GM21515 (cell line): ENCODE measurements at regions not wholly inside any gene's neighbourhood (a gene's known extent, or its start where the extent isn't known, plus 50 kb on each side); places are given as distances from the start of the nearest gene placed in this dataset.

Experiments used
- ATAC-seq: cut with Tn5 transposase; IDR thresholded peaks from one replicate; pipeline ENCODE4 v1.9.1; 2021; ENCODE audit not compliant: unreplicated experiment

DNA sequence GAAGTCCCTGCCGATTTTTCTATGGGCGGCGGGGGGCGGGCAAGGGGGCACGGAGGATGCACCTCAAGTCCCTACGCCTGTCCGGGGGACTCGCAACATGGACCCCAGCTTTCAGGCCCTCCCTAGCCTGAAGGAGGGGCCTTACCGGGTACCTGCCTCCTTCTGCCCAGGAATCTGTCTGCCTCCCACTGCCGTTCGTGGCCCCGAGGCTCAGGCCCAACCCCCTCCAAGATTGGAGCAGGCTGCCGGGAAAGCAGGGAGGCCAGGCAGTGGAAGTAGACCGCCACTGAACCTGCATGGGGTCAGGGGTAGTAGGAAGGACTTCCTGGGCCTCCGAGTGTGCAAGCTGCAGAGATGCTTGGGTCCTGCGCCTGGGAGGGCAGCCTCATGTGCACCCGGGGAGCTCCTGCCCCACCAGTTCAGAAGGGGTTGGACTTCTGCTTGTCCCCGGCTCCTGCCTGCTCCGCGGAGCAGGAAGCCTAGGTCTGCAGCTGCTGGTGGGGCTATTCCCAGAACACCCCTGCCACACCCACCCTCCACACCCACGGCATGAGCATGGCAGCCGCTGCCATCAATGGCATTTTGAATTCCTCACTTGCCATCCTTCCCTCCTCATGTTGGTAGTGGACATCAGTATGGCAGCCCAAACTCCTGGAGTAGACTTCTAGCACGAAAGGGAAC, 1312.7 kb upstream of the ACO1 start:
- ATAC-seq, result no peak

DNA sequence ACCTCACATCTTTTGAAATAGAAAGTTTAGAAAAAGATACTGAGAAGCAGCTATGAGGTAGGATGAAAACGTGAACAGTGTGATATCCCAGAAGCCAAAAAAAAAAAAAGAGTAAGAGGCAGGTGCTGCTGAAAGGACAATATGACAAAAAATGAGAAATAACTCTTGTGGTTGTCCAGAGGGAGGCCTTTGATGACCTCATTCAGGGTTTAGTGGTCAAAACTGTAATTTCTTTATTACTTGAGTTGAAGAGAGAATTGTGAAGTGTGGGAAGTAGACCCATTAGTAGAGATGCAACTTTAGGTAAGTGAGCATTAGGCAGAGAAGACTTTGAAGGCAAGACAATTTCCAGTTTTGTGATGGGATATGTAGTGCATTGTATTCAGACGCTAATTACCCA, 1306.3 kb upstream of the ACO1 start:
- ATAC-seq, result no peak

DNA sequence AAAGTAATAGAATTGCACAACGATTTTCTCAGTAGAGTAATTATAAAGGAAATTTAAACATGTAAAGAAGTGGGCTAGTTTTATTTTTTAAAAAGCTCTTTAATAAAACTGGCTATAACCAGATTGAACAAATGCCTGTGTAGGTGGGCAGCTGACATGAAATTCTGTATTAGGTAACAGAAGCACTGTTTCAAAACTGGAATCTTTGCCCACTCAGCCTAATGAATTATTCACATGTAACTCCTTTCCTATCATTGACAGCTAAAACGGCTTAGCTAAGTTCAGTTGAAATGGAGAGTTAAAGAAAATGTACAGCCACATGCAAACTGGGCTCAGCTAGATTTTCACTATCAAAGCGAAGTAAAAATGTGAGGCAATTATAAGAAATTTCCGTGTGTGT, 1300.1 kb upstream of the ACO1 start:
- no peak for ATAC-seq

DNA sequence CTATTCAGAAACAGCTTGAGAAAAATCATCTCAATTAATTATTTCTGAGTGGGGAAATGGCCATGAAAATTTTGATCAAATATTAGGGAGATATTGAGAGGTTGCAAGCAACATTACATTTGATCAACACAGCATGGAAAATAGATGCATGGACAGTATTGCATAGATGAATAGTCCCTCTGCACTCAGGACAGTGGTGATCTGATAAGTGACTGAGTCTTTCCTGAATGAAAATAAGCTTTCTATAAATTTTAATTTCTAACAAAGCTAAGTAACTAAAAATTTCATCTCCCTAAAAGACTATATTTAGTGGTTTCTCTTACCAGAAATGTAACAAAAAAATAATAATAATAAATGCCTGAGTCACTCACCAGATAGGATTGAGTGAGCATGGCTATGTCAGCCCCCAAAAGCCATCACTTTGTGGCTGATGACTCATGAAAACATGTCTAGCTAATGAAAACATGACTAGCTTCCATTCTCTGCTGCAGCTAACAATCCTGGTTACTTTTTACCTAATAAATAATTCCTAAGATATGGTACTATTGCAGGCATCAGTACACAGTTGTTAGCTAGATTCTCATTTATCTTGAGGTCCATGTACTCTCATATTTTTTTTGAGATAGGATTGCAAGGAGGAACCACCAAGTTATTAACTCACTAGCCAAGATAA, 1294.8 kb upstream of the ACO1 start:
- ATAC-seq, result no peak

DNA sequence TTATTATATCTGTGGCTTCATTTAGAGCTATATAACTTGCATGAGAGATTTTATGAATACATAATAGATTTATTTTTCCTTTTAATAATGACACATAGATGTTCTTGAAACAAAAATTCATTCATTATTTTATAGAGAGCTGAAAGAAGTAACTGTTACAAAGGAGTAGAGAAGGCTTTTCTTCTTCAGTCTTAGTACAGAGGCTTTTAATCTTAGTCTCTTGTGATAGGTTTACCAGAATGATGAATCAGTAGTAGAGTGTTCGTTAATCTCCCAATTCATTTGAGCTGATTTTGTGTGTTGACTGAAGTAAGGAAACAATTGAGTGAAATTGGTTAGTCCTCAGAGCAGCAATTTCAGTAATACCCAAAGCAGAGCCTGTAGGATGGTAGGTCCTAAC, 1284.1 kb upstream of the ACO1 start:
- no peak for ATAC-seq

DNA sequence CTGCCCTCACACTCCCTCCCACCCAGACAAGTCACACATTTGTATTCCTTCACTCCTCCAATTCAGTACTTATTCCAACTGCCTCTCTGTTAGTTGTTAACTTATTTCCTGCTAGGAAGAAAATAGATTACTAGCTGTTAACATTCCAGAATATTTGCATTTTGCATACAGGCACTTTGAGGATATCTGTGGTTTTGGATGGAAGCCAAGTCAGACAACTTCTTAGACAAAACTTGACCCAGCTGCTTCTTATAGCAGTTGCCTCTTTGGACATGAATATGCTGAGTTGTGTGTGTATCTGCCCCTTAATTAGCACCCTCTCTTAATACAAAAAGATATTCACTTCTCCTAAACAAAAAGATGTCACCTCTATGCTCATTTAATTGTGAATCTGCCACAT, 1280.6 kb upstream of the ACO1 start:
- no peak for ATAC-seq

DNA sequence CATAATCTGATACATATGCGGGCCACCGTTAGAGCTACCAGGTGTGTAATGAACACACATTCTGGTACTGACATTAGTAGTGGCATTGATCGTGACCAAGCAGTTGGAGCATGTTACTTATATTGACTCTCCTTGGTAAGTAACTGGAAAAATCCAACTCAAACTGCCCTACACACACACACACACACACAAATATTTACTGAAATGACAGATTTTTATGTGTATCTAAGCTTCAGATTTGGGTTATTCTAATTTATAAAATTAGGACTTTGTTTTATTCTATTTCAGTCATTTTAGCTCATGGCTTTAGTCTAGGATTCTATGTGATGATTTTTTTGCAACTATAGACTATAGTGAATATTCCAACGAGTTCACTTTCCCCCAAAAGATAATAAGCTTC, 1280.2 kb upstream of the ACO1 start:
- ATAC-seq, result no peak

DNA sequence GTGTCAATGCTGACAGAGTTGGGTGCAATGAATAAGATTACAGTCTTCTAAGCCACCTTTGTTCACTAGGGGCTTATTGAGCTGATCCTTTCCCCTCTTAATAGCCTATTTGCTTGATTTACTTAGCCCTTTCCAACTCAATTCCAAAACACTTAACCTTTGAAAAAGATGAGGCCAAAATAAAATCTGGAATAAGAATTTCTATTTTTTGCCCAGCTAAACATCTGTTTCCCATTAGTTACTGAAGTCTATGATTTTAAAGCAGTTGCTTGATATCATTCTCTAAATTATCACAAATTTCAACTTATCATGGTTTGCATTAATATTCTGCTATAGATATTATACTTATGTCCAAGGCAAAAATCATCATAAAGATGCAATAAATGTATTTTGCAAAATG, 1272.0 kb upstream of the ACO1 start:
- ATAC-seq, result no peak

DNA sequence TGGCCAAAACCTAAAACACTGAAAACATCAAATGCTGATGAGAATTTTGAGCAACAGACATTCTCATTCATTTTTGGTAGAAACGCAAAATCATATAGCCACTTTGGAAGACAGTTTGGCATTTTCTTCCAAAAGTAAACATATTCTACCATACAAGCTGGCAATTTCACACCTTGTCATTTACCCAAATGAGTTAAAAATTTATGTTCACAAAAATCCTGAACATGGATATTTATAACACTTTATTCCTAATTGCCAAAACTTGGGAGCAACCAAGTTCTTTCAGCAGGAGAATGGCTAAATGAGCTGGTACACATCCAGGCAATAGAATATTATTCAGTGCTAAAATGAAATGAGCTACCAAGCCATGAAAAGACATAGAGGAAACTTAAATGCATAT, 1270.1 kb upstream of the ACO1 start:
- no peak for ATAC-seq

DNA sequence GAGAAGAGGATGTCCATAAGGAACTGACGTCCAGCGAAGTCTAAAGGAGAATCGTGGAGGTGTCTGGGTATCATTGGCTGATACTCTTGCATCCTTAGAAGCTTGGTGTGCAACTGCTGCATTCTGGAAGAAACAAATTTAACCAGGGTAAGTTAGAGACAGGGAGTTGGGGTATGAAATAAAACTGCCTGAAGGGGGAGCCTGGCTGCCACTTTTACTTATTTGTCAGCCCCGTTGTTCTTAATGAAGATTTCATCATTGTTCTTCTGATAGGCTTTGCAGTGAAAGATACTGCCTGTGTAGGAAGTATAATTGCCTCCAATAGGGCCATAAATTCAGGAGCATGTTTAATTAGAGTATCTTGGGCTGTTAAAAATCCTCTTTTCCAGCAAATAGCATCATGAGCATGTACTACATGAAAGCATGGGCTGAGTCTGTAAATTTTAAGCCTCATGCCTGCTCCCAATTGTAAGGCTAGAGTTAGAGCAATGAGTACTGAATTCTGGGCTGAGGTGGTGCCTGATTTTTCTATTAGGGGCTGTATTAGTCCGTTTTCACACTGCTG, 1264.5 kb upstream of the ACO1 start:
- ATAC-seq, result peak; percentile 67

DNA sequence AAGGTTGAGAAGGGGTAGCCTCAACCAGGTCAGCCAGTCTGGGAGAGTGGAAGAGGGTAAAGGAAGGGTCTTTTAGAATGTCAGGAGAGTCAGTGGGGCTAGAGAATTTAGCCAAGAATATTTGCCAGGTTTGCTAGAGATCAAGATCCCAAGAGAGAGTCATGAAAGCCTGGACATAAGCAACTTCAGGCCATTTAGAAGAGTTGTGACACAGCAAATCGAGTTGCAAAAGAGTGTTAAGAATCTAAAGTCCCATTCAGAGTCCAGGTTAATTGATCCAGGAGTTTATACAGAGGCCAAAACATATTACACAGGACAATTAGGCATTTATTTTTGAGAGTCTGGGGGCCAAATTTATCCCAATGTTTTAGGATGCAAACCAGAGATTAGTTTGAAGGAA, 1260.1 kb upstream of the ACO1 start:
- ATAC-seq, result no peak

DNA sequence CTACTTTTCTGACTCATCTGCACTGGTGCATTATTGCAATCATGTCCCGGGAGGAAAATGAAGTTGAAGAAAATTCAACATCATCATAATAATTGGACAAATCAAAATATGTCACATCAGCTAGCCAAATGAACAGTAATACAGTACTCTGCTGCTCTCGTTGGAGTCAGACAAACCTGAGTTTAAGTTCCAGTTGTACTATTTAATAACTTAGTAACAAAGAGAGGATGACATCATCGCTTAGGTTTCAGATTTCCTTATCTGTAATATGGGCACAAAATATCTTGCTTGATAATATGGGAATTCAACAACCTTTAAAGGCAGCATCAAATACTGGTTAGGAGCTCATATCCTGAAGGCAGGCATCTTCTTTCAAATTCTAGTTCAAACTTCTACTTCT, 1248.9 kb upstream of the ACO1 start:
- ATAC-seq, result no peak

DNA sequence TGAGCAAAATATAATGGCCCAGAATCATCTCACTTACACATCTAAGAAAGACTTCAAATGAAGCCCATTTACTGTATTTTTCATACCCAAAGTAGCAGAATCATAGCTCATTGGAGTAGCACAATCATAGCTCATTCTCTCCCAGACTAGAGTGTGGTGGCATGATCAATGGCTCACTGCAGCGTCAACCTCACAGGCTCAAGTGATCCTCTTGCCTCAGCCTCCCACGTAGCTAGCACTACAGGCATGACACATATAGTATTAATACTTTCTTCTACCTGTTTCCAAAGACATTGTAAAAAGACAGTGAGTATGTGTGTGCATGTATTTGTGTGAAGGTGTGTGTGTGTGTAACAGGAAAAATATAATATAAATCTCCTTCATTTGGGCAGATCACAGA, 1247.9 kb upstream of the ACO1 start:
- ATAC-seq, result no peak

DNA sequence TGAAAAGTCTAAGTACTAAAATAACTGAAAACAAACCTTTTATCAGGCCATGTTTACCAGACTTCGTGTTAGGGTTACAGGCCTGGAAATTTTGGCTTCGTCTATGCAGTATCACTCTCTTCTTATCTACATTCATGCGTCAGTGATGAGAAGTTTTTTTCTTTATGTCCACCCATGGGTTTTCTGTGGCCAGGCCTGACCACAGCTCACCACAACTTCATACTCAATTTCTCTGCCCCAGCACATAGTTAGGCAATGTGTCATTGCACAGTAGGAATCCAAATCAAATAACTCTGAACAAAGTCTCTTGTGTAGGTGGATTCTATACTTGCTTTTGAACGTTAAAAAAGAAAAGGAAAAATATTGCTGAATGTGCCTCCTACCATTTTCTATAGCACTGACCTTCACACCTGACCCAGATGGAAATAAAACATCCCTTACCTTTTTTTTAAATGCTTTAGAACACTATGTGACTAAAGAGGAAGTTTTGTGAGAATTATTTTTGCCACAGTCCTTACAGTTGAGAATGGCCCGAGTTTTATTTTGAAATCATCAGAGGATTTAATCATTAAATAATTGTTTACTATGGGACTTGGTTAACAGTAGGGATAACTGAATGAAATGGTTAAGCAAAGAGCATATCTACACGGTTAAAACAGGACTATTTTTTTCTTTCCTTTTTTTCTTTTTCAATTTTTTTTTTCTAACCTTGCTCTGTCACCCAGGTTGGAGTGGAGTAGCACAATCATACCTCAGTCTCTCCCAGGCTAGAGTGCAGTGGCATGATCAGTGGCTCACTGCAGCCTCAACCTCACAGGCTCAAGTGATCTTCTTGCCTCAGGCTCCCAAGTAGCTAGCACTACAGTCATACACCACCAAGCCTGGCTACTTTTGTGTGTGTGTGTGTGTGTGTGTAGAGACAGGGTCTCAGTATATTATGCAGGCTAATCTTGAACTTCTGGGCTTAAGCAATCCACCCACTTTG, 1247.0 kb upstream of the ACO1 start:
- no peak for ATAC-seq

DNA sequence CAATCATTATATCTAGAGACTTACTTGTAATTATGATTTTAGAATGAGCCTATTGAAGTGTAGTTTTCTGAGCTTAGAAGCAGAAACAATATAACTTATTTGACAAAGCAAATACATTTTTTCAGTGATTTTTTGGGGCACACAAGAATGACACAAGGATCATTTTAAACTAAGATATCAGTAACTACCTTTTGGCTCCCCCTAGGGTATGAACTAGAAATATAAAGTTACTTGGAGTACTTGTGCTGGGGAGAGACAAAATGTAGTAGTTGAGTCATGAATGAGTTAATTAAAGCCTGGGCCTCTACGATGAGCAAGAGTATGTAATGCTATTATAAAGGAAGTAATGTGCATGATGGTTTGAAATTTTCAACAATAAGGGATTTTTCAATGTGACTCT, 1244.1 kb upstream of the ACO1 start:
- ATAC-seq, result no peak

DNA sequence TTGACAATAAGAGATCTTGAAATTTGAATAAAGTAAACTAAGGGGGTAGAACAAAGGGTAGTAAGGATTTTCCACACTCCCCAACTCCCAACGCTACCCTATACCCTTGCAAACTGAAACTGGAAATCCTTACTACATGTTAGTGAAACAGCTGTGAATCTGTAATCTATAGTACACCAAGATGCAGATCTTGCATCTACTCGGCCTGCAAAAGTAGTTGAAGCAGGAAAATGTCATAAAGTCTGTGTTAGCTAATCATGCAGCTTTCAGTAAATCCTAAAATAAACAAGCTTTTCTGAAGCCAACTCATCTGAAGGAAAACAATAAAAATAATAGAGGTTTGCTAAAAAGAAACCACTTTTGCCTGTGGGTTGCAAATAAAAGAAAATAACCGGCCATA, 1242.0 kb upstream of the ACO1 start:
- ATAC-seq, result no peak

DNA sequence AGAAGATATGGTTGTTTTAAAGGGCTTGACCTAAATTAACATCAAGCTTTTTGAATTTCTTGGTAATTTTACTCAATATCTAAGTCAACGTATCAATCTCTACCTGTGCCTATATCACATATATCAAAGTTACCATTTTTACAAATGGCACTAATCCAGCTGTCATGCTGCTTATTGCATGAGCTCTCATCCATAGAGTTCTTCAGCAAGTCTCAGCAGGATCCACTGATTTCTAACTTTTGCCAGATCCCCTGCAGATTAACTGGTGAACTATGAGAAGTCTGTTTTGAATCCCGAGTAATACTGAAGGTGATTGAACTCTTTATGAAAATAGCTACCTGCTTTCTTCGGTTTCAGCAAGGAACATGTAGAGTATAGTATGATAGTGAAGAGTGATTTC, 1239.8 kb upstream of the ACO1 start:
- ATAC-seq, result no peak

DNA sequence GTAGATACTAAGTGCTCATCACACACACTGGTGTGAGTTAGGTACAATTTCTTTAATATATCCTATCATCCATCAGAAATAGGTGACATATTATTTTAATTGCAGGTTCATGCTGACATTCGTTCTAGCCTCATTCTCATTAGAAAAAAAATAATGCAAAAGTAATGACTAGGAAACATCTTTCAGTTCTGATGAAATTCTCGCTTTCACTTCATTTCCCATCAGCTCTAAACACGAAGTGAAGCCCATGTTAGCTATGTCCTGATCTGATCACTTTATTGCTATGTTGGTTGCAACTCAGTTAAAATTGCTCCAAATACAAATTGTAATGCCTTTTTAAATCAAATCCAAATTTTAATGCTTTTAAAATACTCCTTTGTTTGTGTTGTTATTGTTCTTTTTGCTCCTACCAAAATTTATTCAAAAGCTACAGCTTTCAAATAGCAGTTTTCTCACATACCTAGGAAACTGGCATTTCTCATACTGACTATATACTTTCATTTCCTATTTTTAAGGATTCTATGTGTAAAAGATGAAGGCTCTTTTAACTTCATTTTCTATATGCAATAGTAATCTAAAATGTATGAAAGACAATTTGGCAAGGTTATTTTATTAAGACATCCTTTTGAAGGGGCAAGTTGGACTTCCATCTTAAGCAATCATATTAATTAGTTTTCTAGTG, 1237.8 kb upstream of the ACO1 start:
- no peak for ATAC-seq

DNA sequence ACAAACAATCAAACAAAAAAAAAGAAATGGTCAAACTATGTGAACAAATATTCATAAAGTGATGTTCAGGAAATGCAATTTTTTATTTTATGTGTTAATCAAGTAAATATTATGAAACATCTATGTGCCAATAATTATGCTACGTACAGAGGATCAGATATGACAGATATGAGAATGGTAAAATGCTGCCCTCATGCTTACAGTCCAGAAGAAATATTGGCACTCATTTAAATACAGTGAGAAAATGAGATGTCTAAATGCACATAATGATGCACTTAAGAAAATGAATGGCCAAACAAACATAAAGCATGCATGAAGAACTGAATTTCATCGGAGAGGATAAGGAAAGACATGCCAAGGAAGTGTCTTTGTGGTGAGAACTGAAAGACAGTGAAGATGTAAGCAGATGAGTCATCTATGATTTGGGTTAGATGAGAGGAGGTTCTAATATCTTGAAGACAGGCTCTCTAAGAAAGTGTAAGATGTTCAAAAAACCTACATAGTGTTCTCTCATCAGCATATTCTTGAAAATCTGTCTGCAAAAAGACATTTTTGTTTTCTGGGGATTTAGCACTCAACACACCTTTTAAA, 1231.1 kb upstream of the ACO1 start:
- no peak for ATAC-seq

DNA sequence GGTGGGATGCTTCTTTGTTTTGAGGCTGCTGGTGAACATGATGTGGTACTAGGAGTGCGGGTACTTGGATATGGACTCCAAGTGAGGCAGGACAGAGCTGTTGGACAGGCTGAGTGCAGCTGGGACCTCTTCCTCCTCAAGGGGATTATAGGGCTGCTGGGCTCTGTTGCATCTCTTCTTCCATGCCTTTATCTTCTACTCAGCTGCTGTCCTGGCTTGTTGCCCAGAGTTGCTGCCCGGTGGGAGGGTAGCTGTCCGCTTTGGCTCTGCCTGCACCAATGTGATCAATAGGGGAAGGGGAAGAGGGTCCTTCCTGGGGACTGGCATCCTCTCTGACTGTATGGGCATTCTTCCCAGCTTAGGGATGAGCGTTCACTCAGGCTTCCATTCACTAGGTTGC, 1217.9 kb upstream of the ACO1 start:
- ATAC-seq, result no peak

DNA sequence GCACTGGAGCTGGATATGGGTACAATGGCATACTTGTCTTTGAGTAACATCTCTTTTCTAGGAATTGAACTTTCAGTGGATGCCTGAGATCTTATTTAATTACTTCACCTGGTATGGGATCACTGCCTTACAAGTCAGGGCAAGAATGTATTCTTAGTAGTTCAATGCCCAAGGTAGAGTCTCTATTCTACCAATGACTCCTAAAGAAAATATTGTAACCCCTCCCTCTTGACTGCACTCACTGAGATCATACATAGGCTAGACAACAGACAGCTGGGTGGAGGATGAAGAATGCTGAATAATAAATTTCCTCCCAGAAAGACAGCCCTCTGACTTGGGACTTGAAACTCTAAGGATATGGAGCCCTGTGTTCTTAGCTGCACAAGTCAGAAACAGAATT, 1216.3 kb upstream of the ACO1 start:
- no peak for ATAC-seq
